ENCODE measurements at regions not wholly inside any gene's neighbourhood (a gene's known extent, or its start where the extent isn't known, plus 50 kb on each side); places are given as distances from the start of the nearest gene placed in this dataset.

- TF ChIP-seq EZH2 (IDR thresholded peaks at IDR 0.05; ENCODE audit: insufficient read depth, poor library complexity, severe bottlenecking) (no peak), EZH2phosphoT487 (IDR thresholded peaks at IDR 0.05; ENCODE audit: insufficient read depth, low read depth) (no peak)
These were observed 135.3 kb downstream of the RTP5 start for GRCh38 chr2:242004902-242005230.

Data from GM23248 (cell line).